Loucy (cell line): ENCODE measurements at regions not wholly inside any gene's neighbourhood (a gene's known extent, or its start where the extent isn't known, plus 50 kb on each side); places are given as distances from the start of the nearest gene placed in this dataset.

Experiments used
- CTCF ChIP-seq: fragments of 200-600 bp; sonication (generic); conservative IDR thresholded peaks from 2 replicates; pipeline ENCODE4 v1.5.1; 2014; ENCODE audit warnings: mild to moderate bottlenecking, antibody characterized with exemption, low read length
- EZH2phosphoT487 ChIP-seq: fragments of 200-600 bp; IDR thresholded peaks from 2 replicates; pipeline ENCODE4 v1.6.1; 2018; ENCODE audit warnings: antibody characterized with exemption, mild to moderate bottlenecking, moderate library complexity, borderline replicate concordance

DNA sequence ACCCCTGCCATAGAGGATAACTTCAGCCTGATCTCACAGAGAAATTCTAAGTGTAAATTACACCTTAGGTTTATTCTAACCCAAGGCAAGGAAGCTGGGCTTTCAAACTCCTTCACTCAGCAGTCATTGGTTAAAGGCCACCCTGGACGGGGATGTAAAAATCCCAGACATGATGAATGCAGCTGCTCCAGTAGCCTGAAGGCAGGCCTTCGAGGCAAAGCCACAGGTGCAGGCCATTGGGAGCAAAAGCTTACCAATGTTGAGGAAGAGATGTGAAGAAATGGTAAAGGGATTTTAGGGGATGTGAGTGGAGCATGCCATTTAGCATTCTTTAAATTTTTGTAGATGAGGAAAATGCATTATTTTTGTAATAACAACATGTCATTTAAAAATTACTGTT, 514.4 kb downstream of the XYLT1 start:
- TF ChIP-seq CTCF (no peak), EZH2phosphoT487 (no peak)
